Suppressor macrophage (primary cell): ENCODE measurements at regions not wholly inside any gene's neighbourhood (a gene's known extent, or its start where the extent isn't known, plus 50 kb on each side); places are given as distances from the start of the nearest gene placed in this dataset.
A peak's percentile ranks its signal among the peaks of the same experiment; 100 is the strongest.

ENCODE experiments used
- DNase-seq, 4 experiments: peaks; one replicate each; pipeline ENCODE4 v3.0.0-alpha.2; 2020 to 2022

GRCh38 chr3:66165660-66166059, 55.1 kb upstream of the SLC25A26 start:
- DNase-seq = no peak

- no peak for DNase-seq
These were observed 56.6 kb upstream of the SLC25A26 start for GRCh38 chr3:66164155-66164554.

- DNase-seq = no peak
These were observed 57.6 kb upstream of the SLC25A26 start for GRCh38 chr3:66163222-66163621.

- no peak for DNase-seq
These were observed 58.0 kb upstream of the SLC25A26 start for GRCh38 chr3:66162766-66163165.

- DNase-seq = no peak
These were observed 61.7 kb upstream of the SLC25A26 start for GRCh38 chr3:66158933-66159683.

GRCh38 chr3:66154444-66154861, 66.3 kb upstream of the SLC25A26 start:
- DNase-seq = no peak

GRCh38 chr3:66153481-66154443, 67.0 kb upstream of the SLC25A26 start:
- no peak for DNase-seq

GRCh38 chr3:66152336-66152735, 68.5 kb upstream of the SLC25A26 start:
- DNase-seq = no peak

- no peak for DNase-seq
These were observed 69.8 kb upstream of the SLC25A26 start for GRCh38 chr3:66150977-66151376.

- no peak for DNase-seq
These were observed 71.5 kb upstream of the SLC25A26 start for GRCh38 chr3:66149269-66149668.

GRCh38 chr3:66145408-66145733, 75.4 kb upstream of the SLC25A26 start:
- DNase-seq = no peak

GRCh38 chr3:66144568-66145407, 76.0 kb upstream of the SLC25A26 start:
- DNase-seq = no peak

GRCh38 chr3:66142079-66142478, 78.7 kb upstream of the SLC25A26 start:
- DNase-seq = no peak

- no peak for DNase-seq
These were observed 79.9 kb upstream of the SLC25A26 start for GRCh38 chr3:66140743-66141372.

GRCh38 chr3:66140106-66140505, 80.7 kb upstream of the SLC25A26 start:
- no peak for DNase-seq

GRCh38 chr3:66139415-66139814, 81.4 kb upstream of the SLC25A26 start:
- DNase-seq = no peak

- peak; percentile 6 to 25 (median 17) for DNase-seq
These were observed 82.2 kb upstream of the SLC25A26 start for GRCh38 chr3:66138336-66139313.

- no peak for DNase-seq
These were observed 84.2 kb upstream of the SLC25A26 start for GRCh38 chr3:66136597-66136996.

- DNase-seq = no peak
These were observed 86.9 kb upstream of the SLC25A26 start for GRCh38 chr3:66133853-66134445.

GRCh38 chr3:66133050-66133757, 87.6 kb upstream of the SLC25A26 start:
- DNase-seq = no peak
